ENCODE measurements at regions not wholly inside any gene's neighbourhood (a gene's known extent, or its start where the extent isn't known, plus 50 kb on each side); places are given as distances from the start of the nearest gene placed in this dataset.
"Not testable (repeated sequence)": the region's sequence is repeated elsewhere in the genome, so short reads cannot be mapped to it uniquely, and the experiment has no call there.

DNA sequence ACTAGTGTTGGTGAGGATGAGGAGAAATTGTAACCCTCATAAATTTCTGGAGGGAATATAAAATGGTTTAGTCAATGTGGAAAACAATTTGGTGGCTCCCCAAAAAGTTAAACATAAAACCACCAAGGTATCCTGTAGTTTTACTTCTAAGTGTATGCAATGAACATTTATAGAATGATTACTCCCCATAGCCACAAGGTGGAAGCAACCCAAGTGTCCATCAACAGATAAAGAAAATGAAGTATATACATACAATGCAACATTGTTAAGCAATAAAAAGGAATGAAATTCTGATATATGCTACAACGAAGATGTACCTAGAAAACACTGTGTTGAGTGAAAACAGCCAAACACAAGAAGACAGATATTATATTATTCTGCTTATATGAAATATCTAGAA is 569.1 kb upstream of the GRID2 start:
- DNase-seq (ENCODE audit: low read depth in 2 of 2), result peak in 1 of 2 donors; percentile 16
- TF ChIP-seq, protein P1, sequence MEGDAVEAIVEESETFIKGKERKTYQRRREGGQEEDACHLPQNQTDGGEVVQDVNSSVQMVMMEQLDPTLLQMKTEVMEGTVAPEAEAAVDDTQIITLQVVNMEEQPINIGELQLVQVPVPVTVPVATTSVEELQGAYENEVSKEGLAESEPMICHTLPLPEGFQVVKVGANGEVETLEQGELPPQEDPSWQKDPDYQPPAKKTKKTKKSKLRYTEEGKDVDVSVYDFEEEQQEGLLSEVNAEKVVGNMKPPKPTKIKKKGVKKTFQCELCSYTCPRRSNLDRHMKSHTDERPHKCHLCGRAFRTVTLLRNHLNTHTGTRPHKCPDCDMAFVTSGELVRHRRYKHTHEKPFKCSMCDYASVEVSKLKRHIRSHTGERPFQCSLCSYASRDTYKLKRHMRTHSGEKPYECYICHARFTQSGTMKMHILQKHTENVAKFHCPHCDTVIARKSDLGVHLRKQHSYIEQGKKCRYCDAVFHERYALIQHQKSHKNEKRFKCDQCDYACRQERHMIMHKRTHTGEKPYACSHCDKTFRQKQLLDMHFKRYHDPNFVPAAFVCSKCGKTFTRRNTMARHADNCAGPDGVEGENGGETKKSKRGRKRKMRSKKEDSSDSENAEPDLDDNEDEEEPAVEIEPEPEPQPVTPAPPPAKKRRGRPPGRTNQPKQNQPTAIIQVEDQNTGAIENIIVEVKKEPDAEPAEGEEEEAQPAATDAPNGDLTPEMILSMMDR (IDR thresholded peaks at IDR 0.05; ENCODE audit: low read depth, low read length), result no peak
- no peak overlapping the region for H3K4me3 ChIP-seq (replicated peaks in 1 of 2; ENCODE audit: low read depth in 2 of 2, low read length in 2 of 2)

DNA sequence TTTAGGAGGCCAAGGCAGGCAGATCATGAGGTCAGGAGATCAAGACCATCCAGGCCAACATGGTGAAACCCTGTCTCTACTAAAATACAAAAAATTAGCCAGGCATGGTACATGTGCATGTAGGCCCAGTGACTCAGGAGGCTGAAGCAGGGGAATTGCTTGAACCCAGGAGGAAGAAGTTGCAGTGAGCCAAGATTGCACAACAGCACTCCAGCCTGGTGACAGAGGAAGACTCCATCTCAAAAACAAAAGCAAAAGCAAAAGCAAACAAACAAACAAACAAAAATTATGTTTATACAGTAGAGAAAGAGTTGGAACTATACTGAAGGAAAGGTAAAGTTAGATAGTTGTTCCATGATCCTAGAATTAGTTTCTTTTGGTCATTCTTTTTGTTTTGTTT is 564.9 kb upstream of the GRID2 start:
- not testable (repeated sequence) for H3K4me3 ChIP-seq (replicated peaks in 1 of 2; ENCODE audit: low read depth in 2 of 2, low read length in 2 of 2); DNase-seq (ENCODE audit: low read depth in 2 of 2)

DNA sequence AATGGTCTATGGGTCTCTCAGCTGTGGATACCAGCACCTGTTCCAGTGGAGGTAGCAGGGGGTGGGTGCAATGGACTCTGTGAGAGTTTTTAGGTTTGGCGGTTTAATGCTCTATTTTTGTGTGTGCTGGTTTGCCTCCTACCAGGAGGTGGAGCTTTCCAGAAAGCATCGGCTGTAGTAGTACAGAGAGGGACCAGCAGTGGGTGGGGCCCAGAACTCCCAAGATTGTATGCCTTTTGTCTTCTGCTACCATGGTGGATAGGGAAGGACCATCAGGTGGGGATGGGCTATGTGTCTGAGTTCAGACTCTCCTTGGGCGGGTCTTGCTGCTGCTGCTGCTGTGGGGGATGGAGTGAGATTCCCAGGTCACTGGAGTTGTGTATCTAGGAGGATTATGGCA is 557.2 kb upstream of the GRID2 start:
- no peak overlapping the region for H3K4me3 ChIP-seq (replicated peaks in 1 of 2; ENCODE audit: low read depth in 2 of 2, low read length in 2 of 2)

DNA sequence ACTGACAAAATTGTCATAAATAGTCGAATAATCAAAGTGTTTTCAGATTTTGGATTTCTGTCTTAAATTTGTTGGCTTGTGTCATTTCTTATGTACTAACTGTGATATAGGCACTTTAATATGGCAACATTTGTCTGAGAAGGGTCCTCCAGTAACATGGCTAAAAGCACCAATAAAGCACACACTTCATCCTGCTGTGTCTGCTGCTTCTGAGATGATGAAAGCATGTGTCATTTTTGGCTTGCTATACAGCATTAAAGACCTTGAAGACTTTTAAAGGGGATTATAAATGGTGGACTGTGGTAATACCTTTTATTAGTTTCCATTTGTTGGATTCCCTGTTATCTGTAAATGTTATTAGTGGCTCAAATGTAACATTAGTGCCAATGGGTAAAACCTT is 551.8 kb upstream of the GRID2 start:
- H3K4me3 ChIP-seq (replicated peaks in 1 of 2; ENCODE audit: low read depth in 2 of 2, low read length in 2 of 2), result no peak overlapping the region
- TF ChIP-seq, protein P1 (IDR thresholded peaks at IDR 0.05; ENCODE audit: low read depth, low read length), result no peak
- no peak for DNase-seq (ENCODE audit: low read depth in 2 of 2)

More for the DNA sequence above, 557.2 kb upstream of the GRID2 start:
- no peak for DNase-seq (ENCODE audit: low read depth in 2 of 2)
- TF ChIP-seq, protein P1 (IDR thresholded peaks at IDR 0.05; ENCODE audit: low read depth, low read length), result no peak

DNA sequence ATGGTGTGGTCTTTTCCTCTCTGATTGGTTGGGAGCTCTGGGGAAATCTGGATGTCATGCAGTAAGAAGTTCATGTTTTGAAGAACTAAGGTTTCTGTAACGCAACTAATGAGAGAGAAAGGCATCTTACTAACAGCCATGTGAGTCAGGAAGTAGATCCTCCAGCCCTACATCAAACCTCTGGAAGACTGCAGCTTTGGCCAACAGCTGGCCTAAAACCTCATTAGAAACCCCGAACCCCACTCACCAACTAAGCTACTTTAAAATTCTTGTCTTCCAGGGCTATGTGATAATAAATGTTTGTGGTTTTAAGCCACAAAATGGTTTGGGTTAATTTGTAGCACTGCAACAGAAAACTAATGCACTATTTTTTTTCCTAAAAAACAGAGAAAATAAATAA is 549.0 kb upstream of the GRID2 start:
- TF ChIP-seq, protein P1 (IDR thresholded peaks at IDR 0.05; ENCODE audit: low read depth, low read length), result no peak
- DNase-seq (ENCODE audit: low read depth in 2 of 2), result peak in 1 of 2 donors; percentile 3
- no peak overlapping the region for H3K4me3 ChIP-seq (replicated peaks in 1 of 2; ENCODE audit: low read depth in 2 of 2, low read length in 2 of 2)

DNA sequence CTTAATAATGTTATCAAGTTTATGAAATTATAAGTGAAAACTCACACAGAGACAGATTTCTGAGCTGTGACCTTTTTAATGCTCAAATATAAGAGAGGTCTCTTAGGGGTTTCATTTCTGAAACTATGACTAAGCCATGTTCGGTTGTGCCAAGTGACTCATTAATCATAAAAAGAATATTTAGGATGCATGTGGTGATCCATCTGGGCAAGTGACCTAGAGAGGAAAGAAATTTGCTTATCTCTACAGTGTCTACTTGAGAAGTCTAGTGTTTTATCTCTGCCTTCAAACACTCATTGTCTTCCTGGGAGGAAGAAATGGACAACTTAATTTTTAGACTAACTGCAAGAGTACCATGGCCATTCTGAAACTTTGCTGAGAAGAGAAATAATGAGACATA is 545.3 kb upstream of the GRID2 start:
- peak; percentile 9 to 71 for DNase-seq (ENCODE audit: low read depth in 2 of 2)
- H3K4me3 ChIP-seq (replicated peaks in 1 of 2; ENCODE audit: low read depth in 2 of 2, low read length in 2 of 2), result no peak overlapping the region
- TF ChIP-seq, protein P1 (IDR thresholded peaks at IDR 0.05; ENCODE audit: low read depth, low read length), result no peak

DNA sequence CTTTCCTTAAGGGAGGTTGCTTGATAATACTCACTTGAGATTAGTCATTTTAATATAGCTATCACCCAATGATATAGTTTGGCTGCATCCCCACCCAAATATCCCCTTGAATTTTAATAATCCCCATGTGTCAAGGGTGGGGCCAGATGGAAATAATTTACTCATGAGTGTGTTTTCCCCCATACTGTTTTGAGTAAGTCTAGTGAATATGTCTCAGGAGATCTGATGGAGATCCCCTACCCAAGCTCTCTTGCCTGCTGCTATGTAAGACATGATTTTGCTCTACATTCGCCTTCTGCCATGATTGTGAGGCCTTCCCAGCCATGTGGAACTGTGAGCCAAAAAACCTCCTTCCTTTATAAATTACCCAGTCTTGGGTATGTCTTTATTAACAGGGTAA is 539.7 kb upstream of the GRID2 start:
- no peak overlapping the region for H3K4me3 ChIP-seq (replicated peaks in 1 of 2; ENCODE audit: low read depth in 2 of 2, low read length in 2 of 2)
- no peak for DNase-seq (ENCODE audit: low read depth in 2 of 2)
- TF ChIP-seq, protein P1 (IDR thresholded peaks at IDR 0.05; ENCODE audit: low read depth, low read length), result no peak
